Common myeloid progenitor, CD34-positive (primary cell): ENCODE measurements at regions not wholly inside any gene's neighbourhood (a gene's known extent, or its start where the extent isn't known, plus 50 kb on each side); places are given as distances from the start of the nearest gene placed in this dataset.

Experiments used
- CTCF ChIA-PET: fragments of 350-600 bp; sonication (Branson Sonifier 250); formaldehyde crosslinking; loops from one replicate; lab custom pipeline; 2021; ENCODE audit warnings: antibody characterized with exemption; lab: Charles Lee
- POLR2A ChIA-PET: fragments of 350-600 bp; sonication (Branson Sonifier 250); formaldehyde crosslinking; loops from one replicate; lab custom pipeline; 2021; ENCODE audit warnings: antibody characterized with exemption; lab: Charles Lee
- DNase-seq, 3 donors: peaks; one replicate each; pipeline versions ENCODE4 v3.0.0 to v3.0.0-alpha.2; 2013
- H3K27ac ChIP-seq, 2 experiments: 1 replicate in 1 of 2; 2 replicates in 1 of 2; pipeline ENCODE4 v1.7.0; 2013; ENCODE audit warnings: inconsistent platforms in 2 of 2, low read length in 2 of 2, mild to moderate bottlenecking in 2 of 2, low read depth in 1 of 2, moderate library complexity in 1 of 2; ENCODE audit not compliant: severe bottlenecking in 2 of 2, insufficient read depth in 1 of 2, poor library complexity in 1 of 2
- H3K27me3 ChIP-seq, 5 experiments: replicated peaks in 2 of 5; 1 replicate in 3 of 5; 2 replicates in 2 of 5; pipeline versions ENCODE4 v1.6.1 to v1.7.0; 2013; ENCODE audit warnings: low read length in 4 of 5, mild to moderate bottlenecking in 2 of 5, moderate library complexity in 2 of 5, inconsistent platforms in 1 of 5; ENCODE audit not compliant: insufficient read depth in 5 of 5, control insufficient read depth in 4 of 5
- H3K36me3 ChIP-seq, 4 experiments: 1 replicate in 2 of 4; 2 replicates in 2 of 4; pipeline versions ENCODE4 v1.6.1 to v1.7.0; 2013; ENCODE audit warnings: low read length in 3 of 4, control low read depth in 1 of 4, mild to moderate bottlenecking in 1 of 4; ENCODE audit not compliant: control insufficient read depth in 4 of 4, insufficient read depth in 4 of 4
- H3K4me1 ChIP-seq, 4 experiments: 1 replicate in 3 of 4; 2 replicates in 1 of 4; pipeline versions ENCODE4 v1.6.1 to v1.7.1; 2013; ENCODE audit warnings: low read length in 3 of 4, mild to moderate bottlenecking in 3 of 4, control low read depth in 1 of 4, inconsistent platforms in 1 of 4, moderate library complexity in 1 of 4; ENCODE audit not compliant: control insufficient read depth in 4 of 4, insufficient read depth in 4 of 4; ENCODE audit errors: control extremely low read depth in 1 of 4
- H3K4me3 ChIP-seq, 7 experiments: 1 replicate in 4 of 7; 2 replicates in 3 of 7; pipeline versions ENCODE4 v1.5.1 to v1.7.0; 2013; ENCODE audit warnings: mild to moderate bottlenecking in 7 of 7, low read length in 6 of 7, moderate library complexity in 6 of 7, inconsistent platforms in 2 of 7, low read depth in 2 of 7, control low read depth in 1 of 7; ENCODE audit not compliant: insufficient read depth in 4 of 7, control insufficient read depth in 1 of 7; ENCODE audit errors: extremely low read depth in 1 of 7
- H3K9me3 ChIP-seq, 5 experiments: 1 replicate in 4 of 5; 2 replicates in 1 of 5; pipeline versions ENCODE4 v1.6.1 to v1.7.1; 2013; ENCODE audit warnings: low read length in 4 of 5, mild to moderate bottlenecking in 2 of 5, inconsistent platforms in 1 of 5, low read depth in 1 of 5, moderate library complexity in 1 of 5; ENCODE audit not compliant: control insufficient read depth in 4 of 5, insufficient read depth in 2 of 5; ENCODE audit errors: control extremely low read depth in 1 of 5
- WGBS: methylation state at CpG from one replicate; pipeline ENCODE4 v1.1.5; 2013; ENCODE audit not compliant: insufficient coverage; 5-methylcytosine and 5-hydroxymethylcytosine counted together

- ChIA-PET CTCF (no interaction called here), POLR2A (no interaction called here)
- H3K36me3 ChIP-seq = no peaks in the 10 kb centered on the region
- H3K27ac ChIP-seq = no peak overlapping the region
- no peaks in the 10 kb centered on the region for H3K9me3 ChIP-seq
- no peak for DNase-seq
- WGBS = 86% methylated on average over 1 of the region's 1 CpG
- H3K4me1 ChIP-seq = no peaks in the 10 kb centered on the region
- H3K4me3 ChIP-seq = no peak overlapping the region
- H3K27me3 ChIP-seq = no peaks in the 10 kb centered on the region
These were observed 949.5 kb upstream of the ADGRL3 start for GRCh38 chr4:60250657-60251056.

DNA sequence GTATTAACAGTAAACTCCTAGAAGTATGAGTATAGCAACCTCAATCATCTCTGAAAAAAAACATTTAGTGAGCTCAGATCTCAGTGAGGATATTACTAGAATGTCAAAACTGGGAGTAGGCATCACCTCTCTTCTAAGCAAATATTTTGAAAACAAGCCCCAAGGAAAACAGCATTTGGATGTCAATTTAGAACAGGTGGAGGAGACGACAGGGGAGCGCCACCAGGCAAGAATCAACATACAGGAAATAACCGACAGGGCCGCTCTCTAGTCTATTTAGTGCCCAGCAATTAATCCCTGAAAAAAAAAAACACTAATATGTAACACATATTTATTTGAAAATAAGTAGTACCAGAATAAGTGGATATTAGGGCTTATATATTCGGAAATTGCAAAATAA is 940.3 kb upstream of the ADGRL3 start:
- H3K36me3 ChIP-seq = no peaks in the 10 kb centered on the region
- H3K4me3 ChIP-seq = no peak overlapping the region
- WGBS = no CpG with 5 or more reads among the region's 5 CpGs
- H3K4me1 ChIP-seq = no peaks in the 10 kb centered on the region
- CTCF ChIA-PET = no interaction called here
- H3K27ac ChIP-seq = no peak overlapping the region
- H3K9me3 ChIP-seq = no peaks in the 10 kb centered on the region
- POLR2A ChIA-PET = no interaction called here
- no peaks in the 10 kb centered on the region for H3K27me3 ChIP-seq
- DNase-seq = no peak

DNA sequence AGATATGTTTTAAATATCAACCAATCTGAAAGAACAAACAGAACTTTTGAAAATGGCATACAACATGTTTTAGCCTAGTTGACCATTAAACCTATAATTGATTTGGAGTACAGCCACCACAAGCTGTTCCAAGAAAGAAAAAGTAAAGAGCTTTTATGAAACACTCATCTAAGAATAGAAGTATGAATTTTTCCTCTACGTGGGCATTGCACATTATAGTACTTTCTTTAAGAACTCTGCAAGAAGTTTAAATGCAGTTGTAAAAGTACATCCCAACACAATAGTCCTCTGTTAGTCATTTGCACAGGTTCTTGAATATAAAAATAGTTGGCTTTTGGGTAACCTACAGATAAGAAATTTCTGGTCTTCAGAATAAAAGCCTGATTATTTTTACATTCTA is 933.6 kb upstream of the ADGRL3 start:
- WGBS = no CpG with 5 or more reads among the region's 1 CpG
- DNase-seq = no peak
- Histone ChIP-seq H3K36me3 (no peaks in the 10 kb centered on the region), H3K27me3 (no peaks in the 10 kb centered on the region), H3K4me1 (no peaks in the 10 kb centered on the region), H3K27ac (no peak overlapping the region), H3K9me3 (no peaks in the 10 kb centered on the region), H3K4me3 (no peak overlapping the region)
- POLR2A ChIA-PET = no interaction called here
- CTCF ChIA-PET = no interaction called here

DNA sequence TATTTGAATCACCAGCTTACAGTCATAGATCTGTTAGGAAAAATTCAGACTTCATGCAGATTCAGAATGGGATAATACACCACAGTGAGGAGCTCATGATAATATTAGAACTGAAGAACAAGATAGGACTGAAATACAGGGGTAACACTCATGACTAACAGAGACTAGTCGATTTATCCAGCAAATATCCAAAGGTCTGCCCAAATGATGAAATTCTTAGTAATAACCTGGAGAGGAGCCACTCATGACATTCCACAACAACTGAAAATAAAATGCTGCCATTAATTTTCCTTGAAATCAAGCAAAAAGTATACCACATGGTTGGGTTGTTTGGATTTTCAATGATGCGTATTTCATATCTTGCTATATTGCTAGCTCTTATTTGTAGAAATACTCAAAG is 903.7 kb upstream of the ADGRL3 start:
- Histone ChIP-seq H3K4me3 (no peak overlapping the region), H3K27ac (no peak overlapping the region), H3K27me3 (no peaks in the 10 kb centered on the region), H3K4me1 (no peaks in the 10 kb centered on the region), H3K9me3 (no peaks in the 10 kb centered on the region), H3K36me3 (no peaks in the 10 kb centered on the region)
- ChIA-PET POLR2A (no interaction called here), CTCF (interaction anchor here (0.6 kb wide), 1 partner anchor 945 kb away, joined by 3 read pairs; no protein-coding TSS in a partner anchor)
- WGBS = 86% methylated on average over 1 of the region's 2 CpGs
- DNase-seq = no peak

DNA sequence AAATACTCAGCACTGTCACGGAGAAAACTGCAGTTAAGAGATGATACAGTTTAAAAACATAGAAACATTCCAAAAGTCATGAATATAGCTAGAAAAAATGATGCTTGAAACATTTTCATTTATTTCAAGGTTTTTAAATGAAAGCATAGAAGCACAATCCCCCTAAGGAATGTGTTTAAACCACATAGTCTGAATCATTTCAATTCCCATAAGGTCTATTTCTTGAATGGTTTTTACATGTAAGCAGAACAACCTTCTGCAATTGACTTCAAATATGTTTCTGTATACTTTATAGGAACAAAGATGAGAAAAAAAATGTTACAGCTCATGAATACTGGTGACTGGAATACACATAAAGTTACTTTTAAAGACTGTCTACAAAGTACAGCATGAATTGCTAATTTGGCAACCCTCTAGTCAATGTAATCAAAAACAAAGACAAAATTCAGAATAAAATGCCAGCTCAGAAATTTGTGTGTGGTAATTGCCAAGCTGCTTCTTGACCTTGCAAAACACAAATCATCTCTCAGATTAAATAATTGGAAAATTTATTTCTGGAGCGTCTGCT is 886.4 kb upstream of the ADGRL3 start:
- Histone ChIP-seq H3K9me3 (no peaks in the 10 kb centered on the region), H3K4me1 (no peaks in the 10 kb centered on the region), H3K27me3 (no peaks in the 10 kb centered on the region), H3K27ac (no peak overlapping the region), H3K36me3 (no peaks in the 10 kb centered on the region), H3K4me3 (no peak overlapping the region)
- POLR2A ChIA-PET = no interaction called here
- no peak for DNase-seq
- no CpG with 5 or more reads among the region's 2 CpGs for WGBS
- CTCF ChIA-PET = no interaction called here

- no peak overlapping the region for H3K4me3 ChIP-seq
- H3K36me3 ChIP-seq = no peaks in the 10 kb centered on the region
- no peaks in the 10 kb centered on the region for H3K27me3 ChIP-seq
- no peaks in the 10 kb centered on the region for H3K9me3 ChIP-seq
- no peaks in the 10 kb centered on the region for H3K4me1 ChIP-seq
- WGBS = 97% methylated on average over 4 of the region's 4 CpGs
- ChIA-PET POLR2A (no interaction called here), CTCF (no interaction called here)
- H3K27ac ChIP-seq = no peak overlapping the region
- DNase-seq = no peak
These were observed 885.7 kb upstream of the ADGRL3 start for GRCh38 chr4:60314416-60314815.

- CTCF ChIA-PET = no interaction called here
- no peaks in the 10 kb centered on the region for H3K27me3 ChIP-seq
- DNase-seq = no peak
- H3K27ac ChIP-seq = no peak overlapping the region
- H3K4me1 ChIP-seq = no peaks in the 10 kb centered on the region
- POLR2A ChIA-PET = no interaction called here
- WGBS = 100% methylated on average over 1 of the region's 2 CpGs
- H3K9me3 ChIP-seq = no peaks in the 10 kb centered on the region
- H3K4me3 ChIP-seq = no peak overlapping the region
- H3K36me3 ChIP-seq = no peaks in the 10 kb centered on the region
These were observed 884.5 kb upstream of the ADGRL3 start for GRCh38 chr4:60315586-60315985.
